ENCODE measurements at regions not wholly inside any gene's neighbourhood (a gene's known extent, or its start where the extent isn't known, plus 50 kb on each side); places are given as distances from the start of the nearest gene placed in this dataset.

DNA sequence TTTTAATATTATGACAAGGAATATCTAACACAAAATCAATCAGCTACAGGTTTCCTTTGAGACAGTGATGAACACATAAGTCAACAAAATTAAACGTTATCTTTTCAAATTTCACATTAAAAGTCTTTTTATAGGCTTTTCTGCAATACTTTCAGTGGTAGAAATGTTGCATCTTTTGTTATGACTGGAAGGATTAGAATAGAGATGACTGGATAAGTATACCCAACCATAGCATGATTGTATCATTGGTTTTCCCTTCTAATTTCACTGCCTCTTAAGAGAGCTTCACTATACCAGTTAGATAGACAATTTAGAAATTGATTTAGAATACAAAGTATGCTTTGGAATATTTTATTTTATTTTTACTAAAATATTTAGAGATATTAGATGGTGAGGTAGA, 273.9 kb downstream of the PHF14 start:
- Histone ChIP-seq H3K36me3 (ENCODE audit: control insufficient read depth, insufficient read depth, low read length) (no peaks in the 10 kb centered on the region), H3K27me3 (replicated peaks; ENCODE audit: control insufficient read depth, insufficient read depth, low read length) (no peaks in the 10 kb centered on the region), H3K4me3 (ENCODE audit: low read depth, low read length) (no peak overlapping the region), H3K4me1 (peaks cover 9% of the 10 kb centered on the region), H3K9me3 (no peaks in the 10 kb centered on the region)
- CTCF ChIA-PET: no interaction called here
- BruUV-seq (replicated peaks): no TSS peak
- H3K27me3 Mint-ChIP-seq (ENCODE audit: insufficient read depth, unreplicated experiment): no peaks in the 10 kb centered on the region
- TF ChIP-seq, protein P1, sequence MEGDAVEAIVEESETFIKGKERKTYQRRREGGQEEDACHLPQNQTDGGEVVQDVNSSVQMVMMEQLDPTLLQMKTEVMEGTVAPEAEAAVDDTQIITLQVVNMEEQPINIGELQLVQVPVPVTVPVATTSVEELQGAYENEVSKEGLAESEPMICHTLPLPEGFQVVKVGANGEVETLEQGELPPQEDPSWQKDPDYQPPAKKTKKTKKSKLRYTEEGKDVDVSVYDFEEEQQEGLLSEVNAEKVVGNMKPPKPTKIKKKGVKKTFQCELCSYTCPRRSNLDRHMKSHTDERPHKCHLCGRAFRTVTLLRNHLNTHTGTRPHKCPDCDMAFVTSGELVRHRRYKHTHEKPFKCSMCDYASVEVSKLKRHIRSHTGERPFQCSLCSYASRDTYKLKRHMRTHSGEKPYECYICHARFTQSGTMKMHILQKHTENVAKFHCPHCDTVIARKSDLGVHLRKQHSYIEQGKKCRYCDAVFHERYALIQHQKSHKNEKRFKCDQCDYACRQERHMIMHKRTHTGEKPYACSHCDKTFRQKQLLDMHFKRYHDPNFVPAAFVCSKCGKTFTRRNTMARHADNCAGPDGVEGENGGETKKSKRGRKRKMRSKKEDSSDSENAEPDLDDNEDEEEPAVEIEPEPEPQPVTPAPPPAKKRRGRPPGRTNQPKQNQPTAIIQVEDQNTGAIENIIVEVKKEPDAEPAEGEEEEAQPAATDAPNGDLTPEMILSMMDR (IDR thresholded peaks at IDR 0.05; ENCODE audit: insufficient read depth in 1 of 2, low read depth in 1 of 2, low read length in 1 of 2, severe bottlenecking in 1 of 2, unreplicated experiment in 1 of 2): no peak
- POLR2A ChIA-PET: no interaction called here
- H3K4me1 Mint-ChIP-seq (ENCODE audit: low read depth, unreplicated experiment): peaks cover 2% of the 10 kb centered on the region
- no peaks in the 10 kb centered on the region for H3K36me3 Mint-ChIP-seq (ENCODE audit: insufficient read depth, unreplicated experiment)
- H3K27ac Mint-ChIP-seq (ENCODE audit: unreplicated experiment): no peak overlapping the region
- DNase-seq: no peak
- peaks cover 26% of the 10 kb centered on the region for H3K9me3 Mint-ChIP-seq (ENCODE audit: unreplicated experiment)
- intact Hi-C loops (cut with micrococcal nuclease; ENCODE audit: unreplicated experiment): no loop called here
- H3K4me3 Mint-ChIP-seq (ENCODE audit: unreplicated experiment): no peak overlapping the region

DNA sequence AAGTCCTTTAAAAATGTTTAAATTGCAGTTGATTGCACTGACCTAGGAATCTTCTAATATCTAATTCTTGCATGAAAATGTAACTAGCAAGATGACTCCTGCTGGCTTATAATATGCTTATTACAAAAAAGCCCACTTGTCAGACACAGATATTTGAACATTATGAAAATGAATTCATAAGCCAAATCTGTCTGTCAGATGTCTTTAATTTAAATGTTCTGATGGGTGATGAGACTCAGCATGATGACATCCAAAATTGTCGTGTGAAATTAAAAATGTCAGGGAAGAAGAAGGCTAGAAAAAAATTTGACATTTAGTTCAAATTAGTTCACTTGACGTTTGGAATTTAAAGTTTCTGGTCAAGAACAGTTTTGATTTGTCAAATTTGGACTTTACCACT, 277.8 kb downstream of the PHF14 start:
- Histone ChIP-seq H3K4me1 (peaks cover 22% of the 10 kb centered on the region), H3K9me3 (no peaks in the 10 kb centered on the region), H3K4me3 (ENCODE audit: low read depth, low read length) (no peak overlapping the region), H3K36me3 (ENCODE audit: control insufficient read depth, insufficient read depth, low read length) (no peaks in the 10 kb centered on the region), H3K27me3 (replicated peaks; ENCODE audit: control insufficient read depth, insufficient read depth, low read length) (no peaks in the 10 kb centered on the region)
- no peak for DNase-seq
- Mint-ChIP-seq H3K27me3 (ENCODE audit: insufficient read depth, unreplicated experiment) (no peaks in the 10 kb centered on the region), H3K4me3 (ENCODE audit: unreplicated experiment) (no peak overlapping the region), H3K9me3 (ENCODE audit: unreplicated experiment) (peaks cover 26% of the 10 kb centered on the region), H3K36me3 (ENCODE audit: insufficient read depth, unreplicated experiment) (no peaks in the 10 kb centered on the region), H3K27ac (ENCODE audit: unreplicated experiment) (no peak overlapping the region), H3K4me1 (ENCODE audit: low read depth, unreplicated experiment) (peaks cover 18% of the 10 kb centered on the region)
- TF ChIP-seq, protein P1 (IDR thresholded peaks at IDR 0.05; ENCODE audit: insufficient read depth in 1 of 2, low read depth in 1 of 2, low read length in 1 of 2, severe bottlenecking in 1 of 2, unreplicated experiment in 1 of 2): no peak
- CTCF ChIA-PET: no interaction called here
- intact Hi-C loops (cut with micrococcal nuclease; ENCODE audit: unreplicated experiment): no loop called here
- BruUV-seq (replicated peaks): no TSS peak
- POLR2A ChIA-PET: no interaction called here

DNA sequence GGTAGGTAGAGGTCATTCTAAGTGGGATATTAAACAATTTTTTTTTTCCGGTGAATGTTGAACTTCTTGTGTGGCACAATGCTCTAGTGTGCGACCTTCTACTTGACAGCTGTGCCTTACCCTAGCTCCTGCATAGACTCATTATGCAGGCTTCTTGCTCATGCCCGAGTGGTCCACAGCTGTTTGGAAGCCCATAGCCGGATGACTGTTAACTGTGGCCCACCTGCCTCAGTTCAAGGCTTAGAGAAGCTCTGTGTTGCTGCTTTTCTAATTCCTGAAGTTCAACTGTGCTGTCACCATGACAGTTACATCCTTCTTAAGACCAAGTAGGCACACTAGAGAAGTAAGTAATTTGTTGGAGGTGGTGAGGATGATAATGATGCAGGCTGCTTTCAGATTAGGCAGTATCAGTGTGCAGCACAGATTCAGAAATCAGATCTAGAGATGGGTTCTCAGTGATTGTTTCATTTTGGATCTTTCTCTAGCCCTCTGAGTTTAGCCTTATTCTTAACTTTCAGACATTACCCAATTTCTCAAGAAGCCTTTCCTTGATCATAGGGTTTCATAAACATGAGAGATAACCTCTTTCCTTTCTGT, 278.4 kb downstream of the PHF14 start:
- Mint-ChIP-seq H3K4me3 (ENCODE audit: unreplicated experiment) (no peak overlapping the region), H3K36me3 (ENCODE audit: insufficient read depth, unreplicated experiment) (no peaks in the 10 kb centered on the region), H3K4me1 (ENCODE audit: low read depth, unreplicated experiment) (peaks cover 18% of the 10 kb centered on the region), H3K27me3 (ENCODE audit: insufficient read depth, unreplicated experiment) (no peaks in the 10 kb centered on the region), H3K27ac (ENCODE audit: unreplicated experiment) (no peak overlapping the region), H3K9me3 (ENCODE audit: unreplicated experiment) (peaks cover 26% of the 10 kb centered on the region)
- no peak for DNase-seq
- ChIA-PET CTCF (no interaction called here), POLR2A (no interaction called here)
- intact Hi-C loops (cut with micrococcal nuclease; ENCODE audit: unreplicated experiment): loop anchor here (2.0 kb wide), 1 partner anchor 19 kb away; no protein-coding TSS in a partner anchor
- no TSS peak for BruUV-seq (replicated peaks)
- TF ChIP-seq, protein P1 (IDR thresholded peaks at IDR 0.05; ENCODE audit: insufficient read depth in 1 of 2, low read depth in 1 of 2, low read length in 1 of 2, severe bottlenecking in 1 of 2, unreplicated experiment in 1 of 2): no peak
- Histone ChIP-seq H3K9me3 (no peaks in the 10 kb centered on the region), H3K36me3 (ENCODE audit: control insufficient read depth, insufficient read depth, low read length) (no peaks in the 10 kb centered on the region), H3K4me1 (peaks cover 22% of the 10 kb centered on the region), H3K27me3 (replicated peaks; ENCODE audit: control insufficient read depth, insufficient read depth, low read length) (no peaks in the 10 kb centered on the region), H3K4me3 (ENCODE audit: low read depth, low read length) (no peak overlapping the region)
